OCI-LY3 (cell line): ENCODE measurements at regions not wholly inside any gene's neighbourhood (a gene's known extent, or its start where the extent isn't known, plus 50 kb on each side); places are given as distances from the start of the nearest gene placed in this dataset.

ENCODE experiments used
- H2AFZ ChIP-seq: fragments of 200-600, 300-600 bp; shearing (Covaris generic); 2 replicates; pipeline ENCODE4 v1.6.0; 2014; ENCODE audit warnings: antibody characterized with exemption, low read depth, low read length
- H3K27ac ChIP-seq: fragments of 200-600, 300-600 bp; sonication (generic); 2 replicates; pipeline ENCODE4 v1.5.1; 2014; ENCODE audit warnings: mild to moderate bottlenecking, low read length, moderate library complexity, mixed read lengths
- H3K27me3 ChIP-seq: fragments of 200-600, 300-600 bp; sonication (generic); 2 replicates; pipeline ENCODE4 v1.6.1; 2014; ENCODE audit warnings: low read depth, low read length, mixed read lengths
- H3K36me3 ChIP-seq: fragments of 200-600, 300-600 bp; sonication (generic); replicated peaks from 2 replicates; pipeline ENCODE3; 2014; ENCODE audit warnings: low read depth, low read length, mixed read lengths
- H3K4me1 ChIP-seq: fragments of 300-600, 200-600 bp; sonication (generic); 2 replicates; pipeline ENCODE4 v1.6.1; 2014; ENCODE audit warnings: low read length, mixed read lengths
- H3K4me2 ChIP-seq: fragments of 200-600, 300-600 bp; sonication (generic); 2 replicates; pipeline ENCODE4 v1.6.1; 2014; ENCODE audit warnings: low read length, mixed read lengths
- H3K4me3 ChIP-seq: fragments of 300-600, 200-600 bp; sonication (generic); 2 replicates; pipeline ENCODE4 v1.5.1; 2014; ENCODE audit warnings: antibody characterized with exemption, mild to moderate bottlenecking, low read length, moderate library complexity
- H3K79me2 ChIP-seq: fragments of 300-600, 200-600 bp; shearing (Covaris generic); 2 replicates; pipeline ENCODE4 v1.6.1; 2014; ENCODE audit warnings: mild to moderate bottlenecking, low read length, mixed read lengths
- H3K9ac ChIP-seq: fragments of 300-600, 200-600 bp; shearing (Covaris generic); 2 replicates; pipeline ENCODE4 v1.6.0; 2014; ENCODE audit warnings: mild to moderate bottlenecking, low read length, moderate library complexity
- H3K9me3 ChIP-seq: fragments of 200-600, 300-600 bp; shearing (Covaris generic); 2 replicates; pipeline ENCODE4 v1.6.1; 2014; ENCODE audit warnings: low read length, mixed read lengths; ENCODE audit not compliant: insufficient read depth
- H4K20me1 ChIP-seq: fragments of 200-600, 300-600 bp; sonication (generic); 2 replicates; pipeline ENCODE4 v1.6.1; 2016; ENCODE audit warnings: low read length, mixed read lengths; ENCODE audit not compliant: insufficient read depth
- CTCF ChIP-seq: fragments of 200-600, 300-600 bp; sonication (generic); IDR thresholded peaks from 2 replicates; pipeline ENCODE4 v1.5.1; 2014; ENCODE audit warnings: antibody characterized with exemption, low read length, low read depth
- EZH2phosphoT487 ChIP-seq: fragments of 200-600 bp; shearing (Covaris generic); IDR thresholded peaks from 2 replicates; pipeline ENCODE4 v1.6.1; 2018; ENCODE audit warnings: antibody characterized with exemption, mixed run types, low read depth

- Histone ChIP-seq H3K27ac (no peak overlapping the region), H3K4me1 (no peaks in the 10 kb centered on the region)
- TF ChIP-seq EZH2phosphoT487 (no peak), CTCF (no peak)
These were observed 54.0 kb upstream of the CISTR start for GRCh38 chr12:53805791-53806190.

GRCh38 chr12:53806721-53807120 is 54.9 kb upstream of the CISTR start:
- Histone ChIP-seq H3K4me3 (no peak overlapping the region), H3K79me2 (no peaks in the 10 kb centered on the region), H3K36me3 (no peaks in the 10 kb centered on the region), H3K4me1 (no peaks in the 10 kb centered on the region), H4K20me1 (no peaks in the 10 kb centered on the region), H3K27me3 (peaks cover 71% of the 10 kb centered on the region), H3K4me2 (no peak overlapping the region), H3K9ac (no peak overlapping the region), H3K9me3 (no peaks in the 10 kb centered on the region), H2AFZ (no peak overlapping the region), H3K27ac (no peak overlapping the region)
- TF ChIP-seq CTCF (no peak), EZH2phosphoT487 (no peak)

More at GRCh38 chr12:53805791-53806190, 54.0 kb upstream of the CISTR start:
- Histone ChIP-seq H3K4me3 (no peak overlapping the region), H3K4me2 (no peak overlapping the region), H4K20me1 (no peaks in the 10 kb centered on the region), H2AFZ (no peak overlapping the region), H3K36me3 (no peaks in the 10 kb centered on the region), H3K79me2 (no peaks in the 10 kb centered on the region), H3K27me3 (peaks cover 71% of the 10 kb centered on the region), H3K9me3 (no peaks in the 10 kb centered on the region), H3K9ac (no peak overlapping the region)

GRCh38 chr12:53807322-53807860 is 55.6 kb upstream of the CISTR start:
- Histone ChIP-seq H3K9me3 (no peaks in the 10 kb centered on the region), H3K4me2 (no peak overlapping the region), H3K27ac (no peak overlapping the region), H3K4me3 (no peak overlapping the region), H3K9ac (no peak overlapping the region), H2AFZ (no peak overlapping the region), H3K4me1 (no peaks in the 10 kb centered on the region), H3K79me2 (no peaks in the 10 kb centered on the region), H4K20me1 (no peaks in the 10 kb centered on the region), H3K36me3 (no peaks in the 10 kb centered on the region), H3K27me3 (peaks cover 67% of the 10 kb centered on the region)
- no peak for TF ChIP-seq CTCF

GRCh38 chr12:53808023-53808705 is 56.4 kb upstream of the CISTR start:
- H3K4me2 ChIP-seq: no peak overlapping the region
- TF ChIP-seq CTCF: no peak
- TF ChIP-seq EZH2phosphoT487: no peak
- H3K4me1 ChIP-seq: no peaks in the 10 kb centered on the region
- H3K27me3 ChIP-seq: peaks cover 63% of the 10 kb centered on the region
- no peaks in the 10 kb centered on the region for H3K9me3 ChIP-seq
- H3K4me3 ChIP-seq: no peak overlapping the region
- H3K9ac ChIP-seq: no peak overlapping the region
- no peaks in the 10 kb centered on the region for H4K20me1 ChIP-seq
- no peak overlapping the region for H2AFZ ChIP-seq
- H3K36me3 ChIP-seq: no peaks in the 10 kb centered on the region
- no peaks in the 10 kb centered on the region for H3K79me2 ChIP-seq
- no peak overlapping the region for H3K27ac ChIP-seq
